RWPE2 (cell line): ENCODE measurements at regions not wholly inside any gene's neighbourhood (a gene's known extent, or its start where the extent isn't known, plus 50 kb on each side); places are given as distances from the start of the nearest gene placed in this dataset.

ENCODE experiments used
- ATAC-seq: fragments of 200-7000 bp; cut with Tn5 transposase; 3 replicates; pipeline ENCODE4 v1.9.1; 2021; ENCODE audit warnings: low read depth
- DNase-seq: peaks from one replicate; pipeline ENCODE4 v3.0.0-alpha.2; 2020; ENCODE audit warnings: low spot score
- H3K27ac ChIP-seq: fragments of 450-650 bp; 2 replicates; pipeline ENCODE4 v1.5.1; 2017; ENCODE audit warnings: mild to moderate bottlenecking; ENCODE audit not compliant: poor library complexity, severe bottlenecking
- H3K27me3 ChIP-seq: fragments of 250-450 bp; sonication (Bioruptor Pico); 2 replicates; pipeline ENCODE4 v1.5.1; 2021; ENCODE audit warnings: mild to moderate bottlenecking, moderate library complexity; ENCODE audit not compliant: insufficient read depth, poor library complexity, severe bottlenecking
- H3K36me3 ChIP-seq: fragments of 250-450 bp; sonication (Bioruptor Pico); 2 replicates; pipeline ENCODE4 v1.5.1; 2020; ENCODE audit warnings: low read depth, mild to moderate bottlenecking, moderate library complexity
- H3K4me1 ChIP-seq: fragments of 250-450 bp; sonication (Bioruptor Pico); 2 replicates; pipeline ENCODE4 v1.5.1; 2021; ENCODE audit warnings: mild to moderate bottlenecking, moderate library complexity; ENCODE audit not compliant: insufficient read depth, poor library complexity, severe bottlenecking
- H3K4me3 ChIP-seq: fragments of 250-450 bp; sonication (Bioruptor Pico); 2 replicates; pipeline ENCODE4 v1.5.1; 2021; ENCODE audit warnings: mild to moderate bottlenecking, moderate library complexity; ENCODE audit not compliant: severe bottlenecking
- H3K9me3 ChIP-seq: fragments of 250-450 bp; sonication (Bioruptor Pico); 2 replicates; pipeline ENCODE4 v1.5.1; 2021; ENCODE audit warnings: mild to moderate bottlenecking, moderate library complexity; ENCODE audit not compliant: severe bottlenecking
- TF ChIP-seq, protein P1 (sequence below): fragments of 450-650 bp; IDR thresholded peaks from one replicate; pipeline ENCODE4 v1.5.1; 2017; ENCODE audit warnings: mild to moderate bottlenecking, moderate library complexity; ENCODE audit not compliant: poor library complexity, severe bottlenecking

DNA sequence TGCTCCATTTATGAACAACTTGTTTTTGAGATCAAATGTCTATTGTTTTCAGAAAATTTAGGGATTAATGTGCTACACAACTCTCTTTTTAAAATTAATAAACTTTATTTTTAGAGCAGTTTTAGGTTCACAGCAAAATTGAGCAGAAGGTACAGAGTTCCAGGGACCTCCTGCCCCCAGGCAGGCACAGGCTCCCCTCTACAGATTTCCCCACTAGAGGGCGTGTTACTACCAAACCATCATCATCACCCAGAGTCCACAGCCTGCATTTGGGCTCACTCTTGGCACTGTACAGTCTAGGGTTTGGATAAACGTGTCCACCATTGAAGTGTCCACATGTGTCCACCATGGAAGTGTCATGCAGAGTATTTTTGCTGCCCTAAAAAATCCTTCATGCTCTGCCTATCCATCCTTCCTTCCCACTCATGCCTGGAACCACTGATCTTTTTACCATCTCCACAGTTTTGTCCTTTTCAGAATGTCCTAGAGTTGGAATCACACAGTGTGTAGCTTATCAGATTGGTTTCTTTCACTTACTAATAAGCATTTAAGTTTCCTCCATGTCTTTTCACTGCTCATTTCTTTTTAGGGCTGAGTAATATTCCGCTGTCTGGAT is 61.7 kb downstream of the MRPL36 start:
- no peak overlapping the region for H3K27ac ChIP-seq
- no peaks in the 10 kb centered on the region for H3K36me3 ChIP-seq
- peaks cover 9% of the 10 kb centered on the region for H3K27me3 ChIP-seq
- H3K9me3 ChIP-seq = peaks cover 6% of the 10 kb centered on the region
- ATAC-seq (peak; percentile 79), DNase-seq (no peak)
- H3K4me1 ChIP-seq = no peaks in the 10 kb centered on the region
- no peak overlapping the region for H3K4me3 ChIP-seq
- TF ChIP-seq, protein P1, sequence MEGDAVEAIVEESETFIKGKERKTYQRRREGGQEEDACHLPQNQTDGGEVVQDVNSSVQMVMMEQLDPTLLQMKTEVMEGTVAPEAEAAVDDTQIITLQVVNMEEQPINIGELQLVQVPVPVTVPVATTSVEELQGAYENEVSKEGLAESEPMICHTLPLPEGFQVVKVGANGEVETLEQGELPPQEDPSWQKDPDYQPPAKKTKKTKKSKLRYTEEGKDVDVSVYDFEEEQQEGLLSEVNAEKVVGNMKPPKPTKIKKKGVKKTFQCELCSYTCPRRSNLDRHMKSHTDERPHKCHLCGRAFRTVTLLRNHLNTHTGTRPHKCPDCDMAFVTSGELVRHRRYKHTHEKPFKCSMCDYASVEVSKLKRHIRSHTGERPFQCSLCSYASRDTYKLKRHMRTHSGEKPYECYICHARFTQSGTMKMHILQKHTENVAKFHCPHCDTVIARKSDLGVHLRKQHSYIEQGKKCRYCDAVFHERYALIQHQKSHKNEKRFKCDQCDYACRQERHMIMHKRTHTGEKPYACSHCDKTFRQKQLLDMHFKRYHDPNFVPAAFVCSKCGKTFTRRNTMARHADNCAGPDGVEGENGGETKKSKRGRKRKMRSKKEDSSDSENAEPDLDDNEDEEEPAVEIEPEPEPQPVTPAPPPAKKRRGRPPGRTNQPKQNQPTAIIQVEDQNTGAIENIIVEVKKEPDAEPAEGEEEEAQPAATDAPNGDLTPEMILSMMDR = peak; percentile 76

- no peaks in the 10 kb centered on the region for H3K4me1 ChIP-seq
- no peak overlapping the region for H3K4me3 ChIP-seq
- no peaks in the 10 kb centered on the region for H3K36me3 ChIP-seq
- no peak for ATAC-seq
- TF ChIP-seq, protein P1 = no peak
- H3K9me3 ChIP-seq = peaks cover 6% of the 10 kb centered on the region
- no peak for DNase-seq
- peaks cover 1% of the 10 kb centered on the region for H3K27me3 ChIP-seq
- H3K27ac ChIP-seq = no peak overlapping the region
Observed at GRCh38 chr5:1736889-1737711, 62.5 kb downstream of the MRPL36 start.

DNA sequence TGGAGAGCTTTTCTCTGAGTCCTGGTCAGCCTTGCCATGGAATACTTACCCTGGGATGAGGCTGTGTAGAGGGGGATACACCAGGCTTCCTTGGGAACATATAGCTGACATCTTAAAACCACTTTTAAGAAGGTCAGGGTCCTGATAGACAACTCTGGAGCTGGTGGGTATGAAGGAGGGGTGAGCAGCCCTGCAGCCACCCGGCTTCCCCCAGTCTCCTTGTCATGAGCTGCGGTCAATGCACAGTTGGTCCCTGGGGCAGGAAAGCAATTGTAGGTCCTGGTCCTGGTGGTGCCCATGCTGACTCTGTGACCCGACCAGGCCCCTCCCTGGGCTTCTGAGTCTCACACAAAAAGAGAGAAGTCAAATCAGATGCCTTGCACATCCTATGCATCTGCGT is 63.6 kb downstream of the MRPL36 start:
- ATAC-seq = no peak
- H3K27me3 ChIP-seq = no peaks in the 10 kb centered on the region
- H3K27ac ChIP-seq = no peak overlapping the region
- peaks cover 4% of the 10 kb centered on the region for H3K9me3 ChIP-seq
- H3K4me1 ChIP-seq = no peaks in the 10 kb centered on the region
- no peak overlapping the region for H3K4me3 ChIP-seq
- DNase-seq = no peak
- no peaks in the 10 kb centered on the region for H3K36me3 ChIP-seq
- TF ChIP-seq, protein P1 = no peak

DNA sequence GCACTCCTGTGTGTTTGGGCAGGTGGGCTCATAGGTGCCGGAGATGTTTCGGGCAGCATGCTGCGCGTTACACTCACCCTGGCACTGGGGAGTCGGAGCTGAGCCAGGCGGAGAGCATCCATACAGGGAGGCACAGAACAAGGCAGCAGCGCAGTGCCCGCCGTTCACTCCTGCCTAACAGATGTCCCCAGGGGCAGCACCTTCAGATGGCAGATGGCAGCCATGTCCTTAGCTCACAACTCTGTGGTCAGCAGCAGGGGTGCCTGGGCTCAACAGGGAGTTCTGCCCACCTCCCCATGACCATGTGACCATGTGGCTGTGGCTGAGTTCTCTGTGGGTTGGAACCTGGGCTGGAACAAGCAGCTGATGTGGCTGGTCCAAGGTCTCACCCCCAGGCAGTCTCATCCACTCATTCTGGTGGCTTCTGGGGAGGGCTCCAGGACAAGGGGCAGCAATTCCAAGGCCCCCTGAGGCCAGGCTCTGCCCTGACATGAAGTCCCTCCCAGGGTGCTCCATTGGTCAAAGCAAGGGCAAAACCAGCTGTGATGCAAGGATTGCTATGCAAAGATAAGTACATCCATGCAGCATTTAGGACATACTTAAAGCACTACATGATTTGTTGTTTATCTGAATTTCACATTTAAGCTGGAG is 64.2 kb downstream of the MRPL36 start:
- no peaks in the 10 kb centered on the region for H3K27me3 ChIP-seq
- TF ChIP-seq, protein P1 = no peak
- no peak overlapping the region for H3K4me3 ChIP-seq
- no peaks in the 10 kb centered on the region for H3K4me1 ChIP-seq
- no peak overlapping the region for H3K27ac ChIP-seq
- ATAC-seq (no peak), DNase-seq (no peak)
- no peaks in the 10 kb centered on the region for H3K36me3 ChIP-seq
- peaks cover 4% of the 10 kb centered on the region for H3K9me3 ChIP-seq
